HS-5 (cell line): ENCODE measurements at regions not wholly inside any gene's neighbourhood (a gene's known extent, or its start where the extent isn't known, plus 50 kb on each side); places are given as distances from the start of the nearest gene placed in this dataset.
"Not testable (repeated sequence)": the region's sequence is repeated elsewhere in the genome, so short reads cannot be mapped to it uniquely, and the experiment has no call there.

Experiments used
- DNase-seq: peaks from one replicate; pipeline ENCODE4 v3.0.0-alpha.2; 2012; ENCODE audit warnings: low read depth

GRCh38 chr3:77707281-77707680, 667.4 kb downstream of the ROBO2 start:
- no peak for DNase-seq

GRCh38 chr3:77709155-77709554, 669.3 kb downstream of the ROBO2 start:
- no peak for DNase-seq

DNA sequence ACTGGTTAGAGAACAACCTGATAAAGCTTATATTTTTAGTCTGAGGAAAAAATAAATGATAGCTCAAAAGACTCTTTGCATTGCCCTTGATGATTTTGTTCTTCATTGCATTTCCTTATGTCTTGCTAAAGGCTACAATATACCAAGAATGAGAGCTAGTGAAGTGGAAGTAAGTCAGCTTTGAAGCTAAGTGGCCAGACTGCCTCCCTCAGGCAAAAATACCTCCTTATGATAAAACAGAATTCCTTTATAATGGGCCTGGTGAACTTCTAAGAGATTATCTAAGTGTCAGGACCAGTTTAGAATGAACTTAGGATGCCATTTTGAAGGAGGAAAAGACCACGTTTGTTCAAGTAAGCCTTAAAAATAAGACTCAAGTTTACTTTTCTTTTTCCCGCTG, 678.4 kb downstream of the ROBO2 start:
- no peak for DNase-seq

GRCh38 chr3:77720460-77720971, 680.6 kb downstream of the ROBO2 start:
- no peak for DNase-seq

DNA sequence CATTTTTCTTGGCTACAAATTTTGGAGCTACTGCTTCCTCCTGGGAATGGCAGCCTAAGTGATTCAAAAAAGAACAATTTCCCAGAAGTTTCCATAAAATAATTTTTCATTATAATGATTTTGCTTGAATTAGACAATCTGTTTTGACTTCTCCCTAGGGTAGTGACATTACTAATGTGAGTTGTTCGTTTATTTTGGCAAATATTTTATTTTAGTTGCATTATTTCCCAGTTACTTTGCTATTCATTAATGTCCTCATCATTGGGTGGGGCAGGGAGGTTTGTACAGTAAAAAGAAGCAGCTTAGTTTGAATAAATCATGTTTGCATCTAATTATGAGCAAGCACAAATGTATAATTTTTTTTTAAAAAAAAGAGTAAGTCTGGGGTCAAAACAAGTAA, 686.6 kb downstream of the ROBO2 start:
- DNase-seq = no peak

DNA sequence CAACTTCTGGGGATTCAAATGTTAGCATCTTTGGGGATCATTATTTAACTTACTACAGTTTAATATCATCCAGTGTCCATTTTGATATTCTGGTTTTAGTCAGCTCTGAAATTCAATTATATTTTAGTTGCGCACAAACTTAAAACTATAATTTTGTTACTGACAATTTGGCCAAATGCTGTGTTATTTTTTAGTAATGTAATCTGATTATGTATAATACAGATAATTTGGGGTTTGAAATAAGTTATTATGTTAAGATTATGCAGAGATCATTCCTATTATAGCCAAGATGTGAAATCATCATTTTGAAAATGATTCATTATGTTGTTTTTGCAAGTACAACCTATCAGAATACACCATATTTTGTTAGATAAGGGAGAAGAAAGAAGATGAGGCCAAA, 706.1 kb downstream of the ROBO2 start:
- DNase-seq = no peak

- no peak for DNase-seq
Measured at GRCh38 chr3:77746892-77747291, 707.0 kb downstream of the ROBO2 start.

GRCh38 chr3:77756397-77756975, 716.6 kb downstream of the ROBO2 start:
- not testable (repeated sequence) for DNase-seq

GRCh38 chr3:77772459-77772858, 732.6 kb downstream of the ROBO2 start:
- no peak for DNase-seq

DNA sequence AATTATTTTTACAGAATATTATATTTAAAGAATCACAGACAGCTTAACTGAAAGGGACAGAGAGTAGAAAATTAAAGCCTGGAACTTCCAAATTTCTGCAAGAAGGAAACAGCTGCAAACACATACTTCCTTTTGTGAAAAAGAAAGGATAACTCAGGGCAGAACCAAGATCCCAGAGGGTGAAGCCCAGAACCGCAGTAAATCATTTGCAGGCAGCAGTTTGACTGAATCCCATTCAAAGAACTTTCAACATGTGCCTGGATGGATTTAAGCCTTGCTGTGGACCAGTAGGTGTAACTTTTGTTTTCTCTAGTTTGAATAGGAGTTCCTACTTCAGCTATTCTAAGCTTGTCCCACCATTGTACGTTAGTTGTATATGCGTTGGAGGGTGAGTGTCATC, 733.2 kb downstream of the ROBO2 start:
- DNase-seq = no peak

GRCh38 chr3:77780278-77780996, 740.5 kb downstream of the ROBO2 start:
- no peak for DNase-seq

DNA sequence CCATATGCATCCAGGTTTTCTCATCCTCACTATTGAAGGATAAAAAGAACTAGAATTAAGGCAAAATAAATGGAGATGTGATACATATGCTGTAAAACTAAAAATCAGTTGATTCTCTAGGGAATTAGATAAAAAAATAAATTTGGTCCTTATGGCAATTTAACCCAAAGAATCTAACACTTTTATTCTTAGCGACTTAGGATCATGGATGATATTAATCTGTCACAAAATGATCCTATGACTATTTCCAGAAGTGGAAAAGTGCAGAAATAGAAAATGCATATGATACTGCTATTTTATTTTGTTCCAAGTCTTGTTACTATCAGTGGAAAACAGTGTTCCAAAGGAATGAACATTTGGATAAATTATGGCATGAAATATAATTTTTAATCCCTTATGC, 746.3 kb downstream of the ROBO2 start:
- no peak for DNase-seq

DNA sequence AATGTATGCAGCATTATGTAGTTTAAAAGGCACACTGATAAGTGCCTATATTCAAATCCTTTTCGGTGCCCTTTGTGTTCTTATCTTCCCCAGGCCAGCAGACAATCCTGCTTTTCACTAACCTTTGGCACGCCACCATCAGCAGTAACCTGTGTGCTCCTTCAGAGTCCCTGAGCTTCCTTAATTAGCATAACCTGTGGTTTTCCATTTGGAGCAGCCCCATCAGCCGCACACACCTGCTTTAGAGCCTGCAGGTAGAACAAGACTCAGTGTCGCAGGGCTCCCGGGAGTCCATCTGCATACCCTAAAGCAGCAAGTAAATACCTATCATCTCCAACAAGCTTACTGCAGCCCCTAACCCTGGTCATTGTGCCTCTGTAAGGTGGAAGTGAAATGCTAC, 755.1 kb downstream of the ROBO2 start:
- no peak for DNase-seq

DNA sequence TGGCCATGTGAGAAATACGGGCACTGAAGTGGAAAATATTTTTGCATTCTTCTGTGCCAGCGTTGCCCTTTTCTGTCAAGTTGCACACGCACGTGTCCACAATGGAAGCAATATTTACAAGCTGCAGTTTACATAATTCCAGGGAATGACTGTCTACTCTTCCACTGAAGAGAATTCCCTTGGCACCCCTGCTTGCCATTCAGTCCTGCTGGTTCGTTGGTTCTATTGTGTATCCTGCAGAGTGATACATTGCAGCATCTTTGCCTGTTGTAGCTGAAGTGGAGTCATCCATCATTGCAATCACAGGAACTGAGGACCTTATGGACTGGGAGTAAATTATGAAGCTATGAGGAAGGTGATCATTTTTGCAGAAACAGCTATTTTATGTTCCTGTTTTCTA, 759.4 kb downstream of the ROBO2 start:
- DNase-seq = no peak

DNA sequence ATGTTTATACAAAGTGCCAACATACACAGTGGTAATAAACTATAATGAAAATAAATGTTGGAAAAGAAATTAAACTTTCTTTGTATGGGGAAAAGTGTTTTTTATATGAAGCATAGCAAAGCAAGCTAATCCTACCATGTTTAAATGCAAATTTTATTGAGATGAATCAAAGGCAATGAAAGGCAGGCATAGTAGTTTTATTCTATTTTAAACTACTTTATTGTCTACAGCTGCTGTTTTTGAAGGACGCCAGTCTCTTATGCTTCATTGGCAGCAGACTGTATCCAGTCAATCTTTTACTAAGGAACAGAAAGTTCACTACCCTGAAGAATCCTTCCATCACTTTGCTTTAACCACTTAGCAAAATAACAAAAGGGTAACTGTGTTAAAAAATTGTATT, 761.0 kb downstream of the ROBO2 start:
- no peak for DNase-seq

GRCh38 chr3:77807312-77807711, 767.4 kb downstream of the ROBO2 start:
- DNase-seq = no peak

GRCh38 chr3:77814845-77815244, 774.9 kb downstream of the ROBO2 start:
- no peak for DNase-seq

GRCh38 chr3:77815467-77815866, 775.6 kb downstream of the ROBO2 start:
- no peak for DNase-seq

- no peak for DNase-seq
Measured at GRCh38 chr3:77816366-77816765, 776.5 kb downstream of the ROBO2 start.

DNA sequence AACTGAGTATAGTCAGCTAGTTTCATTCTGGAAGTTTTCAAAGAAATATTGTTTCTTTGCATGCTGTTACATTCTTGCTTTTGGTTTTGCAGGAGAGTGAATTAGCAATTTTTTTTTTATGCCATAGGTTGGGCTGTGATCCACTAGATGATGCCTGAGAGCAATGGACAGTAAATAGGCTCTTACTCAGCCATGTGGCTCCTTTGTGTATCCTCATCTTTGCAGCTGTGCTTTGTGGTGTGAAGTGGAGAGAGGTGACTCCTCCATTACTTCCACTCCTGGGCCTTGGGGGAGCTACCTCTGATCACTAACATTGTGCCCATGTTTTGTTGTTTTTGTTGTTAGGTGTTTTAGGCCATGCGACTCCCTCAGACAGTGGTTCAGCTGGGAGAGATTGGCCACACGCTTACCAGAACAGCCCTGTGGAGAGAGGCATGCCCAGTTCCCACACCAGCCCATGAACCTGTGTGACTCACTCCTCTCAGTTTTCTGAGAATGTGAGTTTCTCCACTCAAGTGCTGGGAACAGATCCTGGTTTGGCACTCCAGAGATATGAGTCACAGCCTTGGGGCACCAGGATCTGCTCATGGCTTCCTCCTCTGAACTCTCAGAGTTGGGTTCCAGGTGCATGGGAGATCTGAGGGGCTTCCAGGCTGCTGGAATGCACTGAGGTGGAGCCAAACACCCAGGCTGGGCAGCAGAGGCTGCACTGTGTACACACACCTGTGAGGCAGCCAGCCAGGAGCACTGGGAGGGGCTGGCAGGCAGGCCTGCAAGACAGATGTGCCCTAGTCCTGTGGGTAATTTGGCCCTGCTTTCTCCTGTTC, 785.3 kb downstream of the ROBO2 start:
- DNase-seq = peak; percentile 85

- DNase-seq = no peak
Measured at GRCh38 chr3:77835921-77836320, 796.0 kb downstream of the ROBO2 start.

GRCh38 chr3:77837456-77838025, 797.6 kb downstream of the ROBO2 start:
- DNase-seq = no peak

DNA sequence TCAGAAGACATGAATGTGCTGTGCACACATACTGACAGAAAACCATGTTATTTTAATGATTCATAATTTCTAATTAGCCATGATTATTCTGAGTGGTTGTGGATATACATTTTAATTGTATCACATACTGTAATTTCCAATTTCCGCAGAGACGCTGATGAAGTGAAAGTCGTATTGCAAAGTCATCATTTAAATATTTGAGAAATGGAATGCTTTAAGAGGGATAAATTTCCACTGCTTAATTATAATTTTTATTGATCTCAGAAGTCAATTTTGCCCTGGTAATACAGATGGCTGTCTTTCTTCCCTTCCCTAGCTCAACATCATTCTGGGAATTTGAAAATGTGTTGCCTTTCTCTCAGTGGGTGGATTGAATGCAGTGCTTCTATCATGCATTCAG, 819.3 kb downstream of the ROBO2 start:
- DNase-seq = no peak
